H1 (cell line): ENCODE measurements at regions not wholly inside any gene's neighbourhood (a gene's known extent, or its start where the extent isn't known, plus 50 kb on each side); places are given as distances from the start of the nearest gene placed in this dataset.

Source experiments
- TF ChIP-seq, protein P1 (sequence below): IDR thresholded peaks from 2 replicates; pipeline ENCODE4 v1.6.1; 2011; ENCODE audit warnings: low read depth, mild to moderate bottlenecking, low read length; ENCODE audit not compliant: insufficient read depth

- TF ChIP-seq, protein P1, sequence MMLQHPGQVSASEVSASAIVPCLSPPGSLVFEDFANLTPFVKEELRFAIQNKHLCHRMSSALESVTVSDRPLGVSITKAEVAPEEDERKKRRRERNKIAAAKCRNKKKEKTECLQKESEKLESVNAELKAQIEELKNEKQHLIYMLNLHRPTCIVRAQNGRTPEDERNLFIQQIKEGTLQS = no peak
Observed at GRCh38 chr1:34640654-34641401, 114.0 kb upstream of the GJB5 start (continued).
